HG02642 (cell line): ENCODE measurements at regions not wholly inside any gene's neighbourhood (a gene's known extent, or its start where the extent isn't known, plus 50 kb on each side); places are given as distances from the start of the nearest gene placed in this dataset.
"Not testable (repeated sequence)": the region's sequence is repeated elsewhere in the genome, so short reads cannot be mapped to it uniquely, and the experiment has no call there.

Experiments used
- ATAC-seq: cut with Tn5 transposase; IDR thresholded peaks from one replicate; pipeline ENCODE4 v1.9.1; 2021; ENCODE audit warnings: mild to moderate bottlenecking; ENCODE audit not compliant: unreplicated experiment, poor library complexity

GRCh38 chr1:221237587-221237986, 358.3 kb downstream of the HLX start:
- no peak for ATAC-seq

DNA sequence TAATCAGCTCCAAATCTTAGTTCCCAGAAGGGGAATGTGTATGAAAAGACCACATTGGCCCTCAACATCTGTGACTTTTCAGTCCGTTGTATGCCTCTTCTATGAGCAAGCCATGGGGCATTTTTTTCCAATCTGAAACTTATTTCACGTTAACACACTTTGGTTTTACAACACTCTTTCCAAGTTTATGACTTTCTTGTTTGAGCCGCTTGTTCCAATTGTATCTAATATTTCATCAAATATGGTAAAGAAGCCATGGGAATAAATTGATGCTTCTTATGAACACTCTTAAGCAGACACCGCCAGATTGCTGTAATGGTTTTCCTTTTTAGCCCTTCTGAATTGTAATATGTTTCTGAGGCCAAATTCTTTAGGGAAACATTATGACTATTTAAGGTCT, 359.9 kb downstream of the HLX start:
- ATAC-seq: no peak

DNA sequence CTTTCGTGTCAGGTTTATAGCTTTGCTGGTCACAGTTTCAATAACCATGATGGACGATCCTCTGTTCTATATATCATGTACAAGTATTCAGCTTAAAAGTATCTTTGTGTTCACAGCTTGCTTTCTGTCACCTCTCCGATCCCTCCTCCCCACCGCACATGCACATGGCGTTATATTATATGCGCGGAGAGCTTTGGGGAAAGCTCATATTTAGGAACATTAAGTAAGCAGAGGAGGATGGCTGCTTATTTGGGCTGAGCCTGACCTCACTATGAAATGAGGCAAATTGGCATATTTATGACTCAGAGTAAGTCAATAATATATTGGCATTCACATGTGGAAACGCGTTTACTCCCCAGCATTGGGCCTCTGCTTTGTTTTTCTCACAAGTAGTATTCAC, 360.5 kb downstream of the HLX start:
- ATAC-seq: no peak

DNA sequence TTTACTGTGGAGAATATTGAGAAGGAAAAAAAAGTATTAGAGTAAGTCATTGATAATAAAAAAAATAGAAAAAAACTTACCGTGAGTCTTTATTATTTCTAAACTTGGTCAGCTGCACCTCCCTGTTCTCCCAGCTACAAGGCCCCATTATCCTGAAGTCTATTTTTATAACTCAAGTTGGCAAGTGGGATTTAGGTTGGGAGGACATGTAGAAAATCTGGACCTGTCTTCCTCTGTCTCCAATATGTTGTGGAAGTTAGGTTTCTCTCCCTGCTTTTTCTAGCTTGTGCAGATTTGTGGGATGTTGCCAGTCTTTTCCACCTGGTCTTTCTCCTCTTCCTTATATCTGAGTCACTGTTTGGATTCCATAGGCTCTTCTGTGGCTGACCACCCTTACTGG, 361.4 kb downstream of the HLX start:
- ATAC-seq: no peak

DNA sequence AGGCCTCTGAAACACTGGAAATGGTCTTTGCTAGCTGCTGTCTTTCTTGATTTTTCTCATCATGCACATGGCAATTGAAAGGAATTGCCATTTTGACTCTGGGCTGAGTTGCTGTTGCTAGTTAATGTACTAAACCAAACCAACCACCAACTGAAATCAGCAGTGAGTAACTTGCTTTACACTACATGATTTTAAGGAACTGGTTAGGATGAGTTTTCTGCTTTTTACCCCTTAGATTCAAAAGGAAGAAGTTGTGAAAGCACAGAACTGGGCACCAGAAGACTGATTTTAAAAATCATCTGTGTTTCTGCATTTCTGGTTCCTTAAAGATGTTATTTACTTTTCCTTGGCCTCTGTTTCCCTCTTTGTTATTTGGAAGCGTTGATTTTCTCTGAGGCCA, 361.9 kb downstream of the HLX start:
- ATAC-seq: no peak

- ATAC-seq: no peak
Observed at GRCh38 chr1:221241592-221241991, 362.3 kb downstream of the HLX start.

DNA sequence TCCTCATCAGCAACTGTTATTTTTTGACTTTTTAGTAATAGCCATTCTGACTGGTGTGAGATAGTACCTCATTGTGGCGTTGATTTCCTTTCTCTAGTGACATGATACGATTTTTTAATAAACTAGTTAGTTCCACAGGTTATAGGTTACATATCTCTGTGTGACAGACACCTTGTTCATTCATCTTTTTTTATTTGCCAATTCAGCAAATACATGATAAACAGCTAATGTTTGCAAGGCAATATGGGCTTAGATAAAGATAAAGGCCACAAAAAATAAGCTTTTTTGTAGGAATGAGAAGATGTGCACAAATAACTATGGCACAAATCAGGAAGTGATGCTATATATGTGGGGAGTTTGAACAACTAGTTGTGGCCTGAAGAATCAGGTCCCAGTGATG, 366.8 kb downstream of the HLX start:
- ATAC-seq: no peak

DNA sequence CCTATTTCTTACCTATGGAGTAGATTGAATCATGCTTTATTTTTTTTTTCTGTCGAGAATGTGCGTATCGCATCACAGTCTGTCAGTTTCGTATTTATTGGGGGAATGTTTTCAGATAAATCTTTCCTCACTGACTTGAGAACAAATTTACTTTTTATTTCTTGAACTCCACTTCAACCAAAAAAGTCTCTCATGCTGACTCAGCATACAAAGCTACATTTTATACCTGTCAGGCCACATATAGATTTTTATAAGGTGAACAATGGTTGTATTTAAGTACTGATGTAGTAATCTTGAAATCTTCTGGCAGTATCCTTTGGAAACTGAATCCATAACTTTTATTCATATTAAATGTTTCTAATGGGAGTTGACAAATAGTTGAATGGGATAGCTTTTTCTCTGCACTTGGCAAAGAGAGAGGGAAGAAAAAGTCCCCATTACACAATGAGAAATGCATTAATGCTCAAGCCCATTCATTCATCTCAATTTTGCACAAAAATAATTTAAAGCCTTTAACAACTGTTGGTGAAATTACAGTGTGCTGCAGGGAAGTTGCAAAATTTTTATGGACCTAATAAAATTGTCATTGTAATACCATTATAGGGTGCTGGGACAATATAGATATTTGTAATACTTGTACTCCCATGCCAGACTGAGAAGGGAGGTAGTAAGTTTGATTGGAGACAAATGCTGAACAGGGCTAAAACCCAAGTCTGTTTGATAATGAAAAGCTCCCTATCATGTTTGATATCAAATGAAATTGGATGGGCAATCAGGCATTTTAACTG, 367.6 kb downstream of the HLX start:
- no peak for ATAC-seq

- no peak for ATAC-seq
Observed at GRCh38 chr1:221251580-221251979, 372.3 kb downstream of the HLX start.

DNA sequence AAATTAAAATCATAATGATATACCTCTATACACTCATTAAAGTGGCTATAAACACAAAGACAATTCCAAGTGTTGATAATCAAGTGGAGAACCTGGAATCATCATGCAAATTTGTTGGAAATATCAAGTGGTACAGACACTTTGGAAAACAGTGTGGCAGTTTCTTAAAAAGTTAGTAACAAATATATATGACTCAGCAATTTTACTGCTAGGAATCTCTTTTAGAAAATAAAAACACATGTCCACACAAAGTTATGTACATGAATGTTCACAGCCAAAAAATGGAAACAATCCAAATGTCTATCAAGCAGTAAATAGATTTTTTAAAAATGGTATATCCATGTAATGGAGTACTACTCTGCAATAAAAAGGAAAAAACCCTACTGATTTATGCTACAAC, 375.6 kb downstream of the HLX start:
- no peak for ATAC-seq

GRCh38 chr1:221256773-221257172, 377.5 kb downstream of the HLX start:
- no peak for ATAC-seq

DNA sequence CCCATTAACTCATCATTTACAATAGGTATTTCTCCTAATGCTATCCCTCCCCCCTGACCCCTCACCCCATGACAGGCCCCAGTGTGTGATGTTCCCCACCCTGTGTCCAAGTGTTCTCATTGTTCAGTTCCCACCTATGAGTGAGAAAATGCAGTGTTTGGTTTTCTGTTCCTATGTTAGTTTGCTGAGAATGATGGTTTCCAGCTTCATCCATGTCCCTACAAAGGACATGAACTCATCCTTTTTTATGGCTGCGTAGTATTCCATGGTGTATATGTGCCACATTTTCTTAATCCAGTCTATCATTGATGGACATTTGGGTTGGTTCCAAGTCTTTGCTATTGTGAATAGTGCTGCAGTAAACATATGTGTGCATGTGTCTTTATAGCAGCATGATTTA, 378.3 kb downstream of the HLX start:
- not testable (repeated sequence) for ATAC-seq

DNA sequence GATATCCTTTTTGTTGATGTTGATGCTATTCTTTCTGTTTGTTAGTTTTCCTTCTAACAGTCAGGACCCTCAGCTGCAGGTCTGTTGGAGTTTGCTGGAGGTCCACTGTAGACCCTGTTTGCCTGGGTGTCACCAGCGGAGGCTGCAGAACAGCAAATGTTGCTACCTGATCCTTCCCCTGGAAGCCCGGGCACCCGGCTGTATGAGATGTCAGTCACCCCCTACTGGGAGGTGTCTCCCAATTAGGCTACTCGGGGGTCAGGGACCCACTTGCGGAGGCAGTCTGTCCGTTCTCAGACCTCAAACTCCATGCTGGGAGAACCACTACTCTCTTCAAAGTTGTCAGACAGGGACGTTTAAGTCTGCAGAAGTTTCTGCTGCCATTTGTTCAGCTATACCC, 383.4 kb downstream of the HLX start:
- not testable (repeated sequence) for ATAC-seq

DNA sequence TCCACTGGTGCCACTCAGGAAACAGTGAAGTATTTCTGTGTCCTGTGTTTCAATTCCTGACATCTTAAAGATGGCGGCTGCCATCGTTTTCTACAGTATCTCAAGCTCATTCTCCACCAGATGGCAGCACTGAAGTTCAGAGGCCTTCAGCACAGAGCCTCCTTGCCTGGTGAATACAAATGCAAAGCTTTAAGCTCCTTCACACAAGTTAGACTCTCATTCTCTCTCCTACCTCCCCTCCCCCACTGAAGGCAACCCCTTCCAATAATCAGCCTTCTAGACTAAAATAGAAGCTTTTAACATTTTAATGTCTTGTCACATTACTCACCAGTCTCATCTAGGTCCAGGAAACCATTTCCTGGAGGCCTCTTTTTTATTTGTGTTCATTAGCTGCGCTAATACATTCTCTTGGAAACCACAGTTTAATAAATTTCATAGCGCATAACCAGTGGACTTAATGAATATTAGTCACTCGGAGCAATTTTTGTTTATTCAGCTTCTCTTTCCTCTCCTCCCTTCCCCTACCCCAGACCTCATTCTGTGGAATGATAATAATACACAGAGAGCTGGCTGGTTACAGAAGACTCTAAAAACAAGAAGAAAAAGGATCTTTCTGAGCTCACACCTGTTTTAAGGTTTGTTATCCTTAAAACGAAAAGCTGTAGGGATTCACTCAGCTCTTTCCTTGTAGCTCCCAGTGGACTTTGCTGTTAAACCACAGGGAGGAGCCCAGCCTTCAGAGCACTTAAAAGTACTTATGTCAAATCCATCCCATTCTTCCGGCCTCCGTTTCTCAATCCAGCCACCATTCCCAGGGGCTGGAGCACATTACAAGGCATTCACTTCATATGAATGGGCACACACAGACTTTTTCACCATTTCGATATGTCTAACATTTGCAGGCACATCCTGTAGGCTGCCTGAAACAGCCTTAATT, 384.9 kb downstream of the HLX start:
- peak; percentile 94 for ATAC-seq

DNA sequence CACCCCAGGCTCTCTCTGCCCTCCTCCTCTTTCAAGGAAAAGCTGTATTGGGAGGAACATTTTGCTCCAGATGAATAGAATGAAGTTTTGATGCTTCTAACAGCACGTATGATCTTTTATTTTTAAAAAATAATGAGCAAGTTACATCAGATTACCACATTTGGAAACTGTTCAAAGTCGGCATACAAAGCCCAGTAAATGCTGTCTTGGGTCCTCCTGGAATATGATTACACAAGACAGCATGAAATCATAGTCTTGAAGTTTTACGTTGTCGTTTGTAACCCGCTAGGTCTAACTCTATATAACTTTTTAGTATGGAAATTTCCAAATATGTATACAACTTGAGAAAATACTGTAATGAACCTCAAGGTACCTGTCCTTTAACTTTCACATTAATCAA, 385.6 kb downstream of the HLX start:
- no peak for ATAC-seq

DNA sequence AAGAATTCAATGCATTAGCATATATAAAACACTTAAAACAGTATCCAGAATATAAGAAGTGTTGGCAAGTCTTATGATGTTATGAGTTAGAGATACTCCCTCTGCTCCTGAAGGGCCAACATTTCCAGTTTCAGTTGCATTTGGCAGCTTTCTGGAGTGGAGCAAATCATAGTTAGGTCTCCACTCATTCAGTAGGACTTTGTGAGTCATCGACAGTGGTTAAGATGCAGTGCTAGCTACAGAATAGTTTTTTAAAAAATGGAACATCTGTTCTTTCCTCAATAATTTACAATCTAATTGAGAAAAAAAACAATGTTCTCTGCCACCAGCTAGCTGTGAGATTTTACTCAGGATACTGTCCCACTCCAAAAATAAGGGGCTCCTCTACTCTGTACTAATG, 389.1 kb downstream of the HLX start:
- no peak for ATAC-seq

GRCh38 chr1:221271701-221272100, 392.5 kb downstream of the HLX start:
- no peak for ATAC-seq

GRCh38 chr1:221272940-221273339, 393.7 kb downstream of the HLX start:
- no peak for ATAC-seq

DNA sequence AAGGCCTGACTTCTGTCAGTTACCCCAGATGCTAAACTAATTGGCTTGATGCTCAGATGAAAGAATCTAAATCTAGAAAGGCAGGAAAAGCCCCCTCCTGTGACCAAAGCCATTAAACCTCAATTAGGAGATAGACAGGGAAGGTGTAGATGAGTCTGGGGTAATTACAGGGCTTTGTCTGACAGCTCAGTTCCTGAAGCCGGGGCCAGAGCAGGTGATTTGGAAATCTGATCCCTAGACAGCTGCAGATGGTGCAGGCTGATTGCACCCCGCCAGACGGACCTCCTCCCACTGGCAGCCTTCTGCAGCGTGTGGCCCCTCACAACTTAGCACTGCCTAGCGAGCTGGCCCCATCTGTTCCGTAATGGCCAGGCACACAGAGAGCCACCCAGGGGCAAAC, 395.1 kb downstream of the HLX start:
- no peak for ATAC-seq

DNA sequence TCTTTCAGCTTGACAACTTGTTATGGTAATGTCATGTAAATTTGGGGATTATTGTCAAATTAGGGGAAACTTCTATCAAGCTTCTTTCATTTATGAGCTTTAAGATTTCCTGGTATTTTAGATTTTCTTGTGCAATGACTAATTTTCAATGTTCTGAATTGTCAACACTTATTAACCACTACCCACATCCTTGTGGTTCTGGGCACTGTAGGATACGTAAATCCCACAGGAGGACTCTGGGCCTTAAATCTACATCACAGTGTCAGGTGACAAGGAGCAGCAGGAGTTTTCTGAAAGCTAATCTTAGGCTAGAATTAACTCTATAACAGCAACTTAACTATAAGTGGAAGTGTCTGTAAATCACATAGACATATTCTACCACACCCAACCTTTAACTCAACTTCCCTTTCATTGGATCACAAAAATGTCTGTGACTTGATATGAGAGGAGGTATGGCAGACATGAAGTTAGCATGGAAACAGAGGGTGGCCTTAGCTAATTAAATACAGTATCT, 397.7 kb downstream of the HLX start:
- ATAC-seq: no peak

- no peak for ATAC-seq
Observed at GRCh38 chr1:221279146-221279545, 399.9 kb downstream of the HLX start.
